IPS DF 4.7 (cell line): ENCODE measurements at regions not wholly inside any gene's neighbourhood (a gene's known extent, or its start where the extent isn't known, plus 50 kb on each side); places are given as distances from the start of the nearest gene placed in this dataset.
"Not testable (repeated sequence)": the region's sequence is repeated elsewhere in the genome, so short reads cannot be mapped to it uniquely, and the experiment has no call there.

Experiments used
- DNase-seq: peaks from one replicate; pipeline ENCODE4 v3.0.0-alpha.2; 2013; ENCODE audit warnings: low spot score; ENCODE audit errors: extremely low read depth

DNA sequence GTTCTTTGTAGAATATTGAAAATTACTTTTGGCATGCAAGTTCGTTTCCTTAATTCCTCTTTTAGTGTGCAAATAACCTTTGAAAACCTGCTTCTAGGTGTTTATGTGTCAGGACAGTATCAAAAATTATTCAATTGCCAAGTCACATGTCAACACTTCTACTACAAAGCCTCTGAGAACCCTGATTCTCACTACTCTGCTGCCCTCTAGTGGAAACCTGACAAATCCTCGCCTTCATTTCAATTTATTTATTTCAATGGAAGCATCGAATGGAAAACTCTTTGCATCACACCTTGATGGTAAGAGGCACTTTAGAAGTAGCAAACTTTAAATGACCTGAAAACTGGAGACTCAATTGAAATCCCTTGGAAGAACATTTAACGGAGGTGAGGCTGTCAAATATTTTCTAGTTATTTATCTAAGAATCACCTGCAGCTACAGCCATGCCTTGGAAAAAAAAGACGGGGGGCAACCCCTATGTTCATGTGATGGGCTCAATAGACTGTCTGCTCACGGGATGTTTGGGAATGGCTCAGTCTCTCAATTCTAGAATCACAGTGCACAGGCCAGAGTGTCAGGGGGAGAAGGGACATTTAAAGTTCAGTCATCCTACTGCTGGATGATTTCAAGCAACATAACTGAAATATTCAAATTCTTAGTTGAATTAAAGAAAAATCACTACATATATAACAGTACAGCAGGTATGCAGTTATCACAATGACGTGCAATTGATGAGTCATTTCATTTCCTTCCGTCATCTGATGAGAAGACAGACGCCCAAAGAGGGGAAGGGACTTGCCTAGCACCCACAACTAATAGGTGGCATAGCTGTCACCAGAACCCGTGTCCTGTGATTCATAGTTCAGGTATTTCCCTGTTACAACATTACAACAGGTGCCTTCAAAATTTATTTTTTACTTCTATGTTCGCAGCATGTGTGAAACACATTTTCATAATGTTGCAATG is 563.9 kb downstream of the TOX3 start:
- peak; percentile 41 for DNase-seq

DNA sequence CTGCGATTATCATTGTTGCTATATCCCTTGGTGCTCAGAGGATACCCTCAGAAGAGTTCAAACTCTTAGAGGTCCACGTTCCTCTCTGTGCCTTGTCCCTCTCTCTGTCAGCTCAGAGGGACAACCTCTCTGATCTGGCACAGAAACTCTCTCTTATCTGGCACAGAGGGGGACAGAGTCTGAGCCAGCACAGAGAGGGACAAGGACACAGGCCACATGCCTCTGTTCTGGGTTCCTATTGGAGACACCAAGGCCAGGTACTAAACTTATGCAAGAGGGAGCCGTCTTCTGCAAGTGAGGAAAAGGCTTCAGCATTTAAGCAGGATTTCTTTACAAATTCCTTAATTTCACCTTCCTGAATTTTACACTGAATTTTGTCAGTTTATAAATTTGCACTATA is 565.2 kb downstream of the TOX3 start:
- no peak for DNase-seq

DNA sequence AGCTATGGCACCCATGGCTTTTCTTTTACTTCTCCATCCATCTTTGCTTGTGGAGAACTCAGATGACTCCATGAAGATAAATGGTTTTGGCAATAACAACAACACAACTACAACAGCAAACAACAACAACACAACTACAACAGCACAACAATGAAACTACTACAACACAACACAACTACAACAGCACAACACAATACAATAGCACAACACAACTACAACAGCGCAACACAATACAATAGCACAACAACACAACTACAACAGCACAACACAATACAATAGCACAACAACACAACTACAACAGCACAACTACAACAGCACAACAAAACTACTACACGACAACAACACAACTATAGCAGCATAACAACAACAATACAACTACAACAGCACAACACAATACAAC is 569.4 kb downstream of the TOX3 start:
- not testable (repeated sequence) for DNase-seq

DNA sequence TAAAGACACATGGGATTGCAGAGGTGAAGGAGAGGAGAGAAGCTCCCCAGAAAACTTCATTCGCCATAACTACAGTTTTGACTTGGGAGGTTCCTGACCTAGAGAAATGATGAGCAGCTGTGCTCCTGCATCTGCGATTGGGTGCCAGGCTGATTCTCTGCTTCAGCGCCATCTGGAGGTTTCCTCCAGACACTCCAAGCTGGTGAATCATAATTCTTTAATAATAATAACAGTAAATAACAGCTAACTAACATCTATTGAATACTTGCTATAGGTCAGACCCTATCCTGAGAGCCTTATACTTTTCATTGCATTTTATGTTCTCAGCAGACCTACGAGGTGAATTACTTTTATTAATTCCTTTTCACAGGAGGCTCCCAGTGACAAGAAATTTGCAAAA is 575.8 kb downstream of the TOX3 start:
- DNase-seq = no peak

DNA sequence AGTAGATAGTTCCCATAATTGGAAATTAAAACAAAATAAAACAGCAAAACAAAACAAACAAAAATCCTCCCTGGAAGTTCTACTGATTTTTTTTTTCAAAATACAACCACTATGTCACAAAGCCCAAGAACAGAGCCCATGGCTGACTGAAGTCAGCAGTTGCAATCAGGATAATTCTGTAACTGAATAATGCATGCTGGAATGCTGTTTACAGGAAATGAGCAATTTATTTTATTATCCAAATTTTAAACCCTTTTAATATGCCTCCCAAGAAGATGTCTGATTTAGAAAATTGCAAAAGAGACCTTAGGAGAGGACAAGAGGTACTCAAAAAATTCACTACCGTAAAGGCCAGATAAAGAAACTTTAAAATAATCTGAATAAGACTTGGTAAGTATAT is 578.2 kb downstream of the TOX3 start:
- DNase-seq = no peak

DNA sequence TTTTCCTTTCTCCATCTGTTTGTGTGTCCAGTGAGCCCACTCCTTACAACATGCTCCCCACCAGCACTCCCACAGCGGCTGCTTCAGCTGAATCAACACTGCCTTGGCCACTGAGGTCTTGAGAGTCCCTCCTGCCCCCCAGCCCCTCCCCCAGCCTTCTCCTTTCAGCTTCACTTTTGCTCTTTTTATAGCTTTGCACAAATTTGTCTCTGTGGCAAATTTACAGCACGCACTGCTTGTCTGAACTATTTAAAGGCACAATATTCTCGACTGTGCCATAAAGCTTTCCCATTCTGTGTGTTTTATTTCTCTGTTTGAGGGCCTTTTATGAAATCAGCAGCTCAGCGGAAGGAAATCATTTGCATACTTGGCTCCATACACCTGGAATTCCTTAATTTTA is 579.3 kb downstream of the TOX3 start:
- DNase-seq = no peak

DNA sequence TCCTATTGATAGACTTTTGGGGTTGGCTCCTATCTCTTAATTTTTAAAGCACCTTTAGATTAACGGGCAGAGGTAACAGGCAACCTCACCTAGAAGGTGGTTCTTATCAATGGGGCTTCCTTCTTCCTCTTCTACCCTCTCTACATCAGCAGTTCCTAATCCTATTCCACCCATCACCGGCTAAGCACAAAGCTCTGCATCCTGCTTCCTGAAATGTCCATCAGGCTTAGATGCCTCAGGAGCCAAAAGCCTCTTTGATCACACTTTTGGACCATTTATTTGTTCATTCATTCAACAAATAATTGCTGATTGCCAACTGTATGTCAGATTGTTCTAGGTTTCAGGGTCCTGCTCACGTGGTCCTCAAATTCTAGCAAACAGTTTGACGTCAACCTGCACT is 586.0 kb downstream of the TOX3 start:
- DNase-seq = no peak

DNA sequence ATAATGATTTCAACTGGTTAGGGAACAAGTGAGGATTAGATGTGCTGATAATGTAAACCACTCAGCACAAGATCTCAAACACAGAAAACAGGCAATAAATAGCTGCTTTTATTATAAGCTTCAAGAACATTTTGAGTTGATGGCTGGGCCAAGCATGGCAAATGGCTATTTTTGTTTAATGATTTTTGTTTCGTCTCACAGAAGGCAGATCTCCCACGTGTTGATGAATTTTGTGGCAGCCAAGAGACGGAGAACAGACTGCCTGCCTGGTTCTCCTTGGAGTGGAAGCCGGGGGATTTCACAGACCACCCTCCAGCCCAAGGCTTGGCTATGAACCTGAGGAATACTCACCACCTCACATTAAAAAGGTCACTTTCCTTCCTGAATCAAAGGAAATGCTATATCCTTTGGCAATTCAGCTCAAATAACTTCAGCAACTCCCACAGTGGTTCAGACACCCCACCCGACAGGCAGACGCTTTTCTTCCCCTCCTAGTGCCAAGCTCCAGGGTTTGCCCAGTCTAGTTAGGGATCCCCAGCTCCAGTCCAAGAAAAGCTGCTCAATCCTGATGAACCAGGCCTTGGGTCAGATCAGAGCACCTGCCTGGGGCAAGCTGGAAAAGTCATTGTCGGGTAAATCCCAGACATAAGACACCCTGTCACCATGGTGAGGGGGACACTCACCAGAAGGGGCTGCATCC is 593.5 kb downstream of the TOX3 start:
- no peak for DNase-seq

DNA sequence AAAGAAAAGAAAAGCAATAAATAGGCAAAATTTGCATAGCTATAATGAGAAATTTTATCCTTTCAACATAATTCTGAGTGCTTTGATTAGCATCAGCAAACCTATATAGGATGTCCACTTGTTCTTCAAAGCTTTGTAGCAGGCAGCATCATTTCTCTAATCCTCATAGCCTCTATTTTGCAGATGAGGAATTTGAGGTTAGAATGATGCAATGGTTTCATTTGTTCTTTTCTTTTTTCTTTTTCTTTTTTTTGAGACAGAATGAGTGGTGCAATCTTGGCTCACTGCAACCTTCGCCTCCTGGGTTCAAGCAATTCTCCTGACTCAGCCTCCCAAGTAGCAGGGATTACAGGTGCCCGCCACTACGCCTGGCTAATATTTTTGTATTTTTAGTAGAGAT is 594.4 kb downstream of the TOX3 start:
- DNase-seq = no peak

DNA sequence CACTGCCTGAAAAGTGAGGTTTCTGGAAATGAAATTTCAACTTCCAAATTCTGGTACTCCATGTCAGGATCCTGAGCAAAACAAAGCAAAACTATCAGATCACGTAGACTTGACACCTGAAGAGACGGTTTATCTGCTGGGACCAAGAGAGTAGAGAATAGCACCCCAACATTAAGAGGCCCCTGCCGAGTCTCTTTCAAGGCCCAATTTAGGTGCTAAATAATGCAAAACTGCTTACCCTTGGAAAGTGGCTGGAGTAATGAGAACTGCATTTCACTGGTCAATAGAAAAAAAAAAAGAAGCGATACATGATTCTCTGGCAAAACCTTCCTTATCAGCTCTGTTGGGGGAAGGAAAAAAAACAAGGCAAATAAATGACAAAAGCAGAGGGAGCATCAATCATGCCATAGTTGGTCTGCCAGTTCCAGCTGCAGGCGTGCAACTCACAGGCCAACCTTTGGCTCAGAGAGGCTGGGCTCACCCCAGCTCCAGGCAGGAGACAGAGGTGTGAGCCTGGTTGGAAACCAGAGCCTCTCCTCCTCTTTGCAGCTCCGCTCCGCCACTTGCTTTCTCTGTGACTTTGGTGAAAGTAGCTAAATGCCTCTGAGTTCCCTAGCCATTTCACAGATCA is 595.2 kb downstream of the TOX3 start:
- no peak for DNase-seq

DNA sequence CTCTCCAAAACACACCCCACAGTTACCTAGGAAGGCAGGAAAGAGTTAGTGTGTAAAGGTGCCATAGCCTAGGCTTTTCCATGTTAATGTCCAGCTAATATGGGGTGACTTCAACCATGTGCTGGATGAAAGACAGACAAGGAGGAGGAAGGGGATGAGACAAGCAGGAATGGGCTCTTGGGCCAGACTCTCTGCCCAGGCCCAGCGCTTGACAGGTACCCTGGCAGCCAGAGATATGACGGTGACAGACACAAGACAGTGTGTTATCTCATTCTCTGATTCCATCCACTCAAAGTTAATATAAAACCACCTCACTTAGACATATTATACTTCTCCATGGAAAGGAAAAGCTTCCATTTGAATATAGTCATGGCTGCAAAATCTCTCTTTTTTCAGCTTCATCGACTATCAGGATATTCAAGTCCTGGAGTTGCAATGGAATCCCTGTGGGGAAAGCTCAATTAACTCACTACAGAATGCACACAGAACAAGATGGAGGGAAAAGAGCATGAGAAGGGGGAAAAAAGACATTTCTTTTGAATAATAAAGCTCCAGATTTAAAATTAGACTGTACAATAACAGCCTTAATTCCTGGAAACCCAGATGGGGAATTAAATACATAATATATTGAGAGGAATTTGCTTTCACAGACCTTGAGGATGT is 596.7 kb downstream of the TOX3 start:
- DNase-seq = no peak

DNA sequence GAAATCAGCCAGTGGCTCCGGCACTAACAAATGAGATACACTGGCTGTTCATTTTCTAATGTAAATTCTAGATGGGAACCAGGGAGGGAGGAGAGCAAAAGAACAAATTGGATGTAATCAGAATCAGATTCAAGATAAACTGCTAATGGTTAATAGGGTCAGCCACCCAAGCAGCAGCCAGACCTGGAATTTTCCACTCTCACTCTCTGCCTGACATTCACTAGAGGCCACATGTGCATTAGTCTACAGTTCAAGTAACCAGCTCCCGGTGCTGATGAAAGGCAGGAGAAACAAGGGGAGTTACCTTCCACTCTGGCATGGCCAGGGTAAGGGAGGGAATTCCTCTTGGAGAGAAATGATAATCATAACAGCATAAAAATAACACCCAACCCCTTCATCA is 597.7 kb downstream of the TOX3 start:
- no peak for DNase-seq

DNA sequence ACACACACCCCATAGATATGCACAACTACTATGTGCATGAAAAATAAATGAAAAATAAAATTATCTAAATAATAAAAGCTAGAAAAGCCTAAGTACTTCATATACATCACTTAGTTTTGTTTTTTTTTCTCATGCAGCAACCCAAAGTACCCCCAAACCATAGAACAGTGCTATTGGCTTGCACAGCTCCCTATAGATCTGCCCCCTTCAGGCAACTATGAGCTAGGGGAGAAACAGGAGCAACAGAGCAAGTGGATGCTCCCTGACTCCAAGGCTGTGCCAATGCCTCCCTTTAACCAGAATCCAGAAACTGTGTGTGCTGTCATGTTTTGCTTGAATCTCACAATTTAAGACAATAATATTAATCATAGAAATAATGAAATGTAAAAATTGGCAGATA is 605.5 kb downstream of the TOX3 start:
- no peak for DNase-seq

DNA sequence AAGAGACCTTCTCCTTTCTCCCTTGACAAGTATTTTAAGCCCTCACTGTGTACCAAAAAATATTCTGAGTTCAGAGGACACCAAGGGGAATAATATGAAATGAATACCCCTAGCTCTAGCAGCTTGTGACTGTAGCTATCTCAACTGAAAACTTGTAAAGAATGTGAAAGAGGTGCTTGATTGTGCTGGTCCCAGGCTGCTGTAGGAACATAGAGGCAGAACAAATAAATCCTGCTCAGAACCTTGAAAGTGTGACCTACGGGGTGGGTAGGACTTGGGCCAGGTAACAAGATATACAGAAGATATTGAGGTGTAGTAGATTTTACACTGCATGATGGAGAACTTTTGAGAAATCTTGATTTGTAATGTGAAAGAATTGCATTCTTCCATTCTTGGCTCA is 606.8 kb downstream of the TOX3 start:
- DNase-seq = no peak

DNA sequence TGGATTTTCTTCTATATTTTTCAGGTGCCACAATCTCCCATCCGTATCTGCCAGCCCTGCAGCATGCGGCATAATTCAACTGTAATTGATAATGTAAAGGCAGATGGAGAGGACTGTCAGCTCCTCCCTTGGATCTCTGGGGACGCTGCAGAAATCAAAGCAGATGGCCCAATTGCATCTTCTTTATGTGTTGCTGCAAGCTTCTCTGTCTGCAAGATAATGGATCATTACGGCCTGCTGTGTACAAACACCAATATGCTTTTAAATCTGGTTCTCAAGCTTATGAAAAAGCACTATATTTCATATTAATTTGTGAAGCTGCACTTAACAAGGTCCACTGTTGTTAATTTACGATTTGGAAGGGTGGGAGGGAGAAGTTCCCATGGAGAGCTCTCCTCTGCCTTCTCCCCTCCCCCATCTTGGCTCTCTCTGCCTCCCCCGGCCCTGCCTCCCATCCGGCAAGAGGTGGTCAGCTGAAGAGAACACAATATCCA is 607.5 kb downstream of the TOX3 start:
- no peak for DNase-seq

DNA sequence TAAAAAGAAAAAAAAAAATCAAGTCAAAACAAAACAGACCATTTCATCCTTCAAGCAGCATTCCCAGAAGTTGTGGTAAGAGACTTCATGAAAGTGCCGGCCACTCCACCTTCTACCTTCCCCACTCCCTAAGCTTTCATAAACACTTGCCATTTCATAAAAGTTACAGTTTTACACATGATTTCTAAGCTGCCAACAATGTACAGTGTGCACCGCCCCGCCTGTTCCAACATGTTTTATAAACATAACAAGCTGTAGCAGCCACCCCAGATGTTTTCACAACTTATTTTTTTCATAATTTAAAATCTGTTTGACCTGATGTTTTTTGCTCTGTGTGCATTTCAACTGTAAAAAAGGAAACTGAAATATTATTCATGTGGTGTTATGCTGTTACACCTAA is 608.1 kb downstream of the TOX3 start:
- DNase-seq = no peak

DNA sequence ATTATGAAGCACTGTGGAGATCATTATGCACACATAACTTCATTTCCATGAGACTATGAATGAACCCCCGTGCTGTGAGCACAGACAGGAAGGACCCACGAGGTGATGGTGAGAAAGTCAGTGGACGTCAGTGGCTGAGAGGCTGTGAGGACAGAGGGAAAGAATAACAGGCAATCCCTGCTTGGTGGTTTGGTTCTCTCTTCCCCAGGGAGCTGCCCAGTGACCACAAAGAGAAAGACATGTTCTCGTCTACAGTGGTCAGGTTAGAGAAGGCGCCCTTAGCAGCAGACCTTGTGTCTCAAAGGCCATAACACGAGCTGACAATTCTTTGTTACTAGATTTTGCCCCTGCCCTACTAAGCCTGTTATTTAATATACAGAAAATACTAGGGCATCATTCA is 609.2 kb downstream of the TOX3 start:
- DNase-seq = no peak

DNA sequence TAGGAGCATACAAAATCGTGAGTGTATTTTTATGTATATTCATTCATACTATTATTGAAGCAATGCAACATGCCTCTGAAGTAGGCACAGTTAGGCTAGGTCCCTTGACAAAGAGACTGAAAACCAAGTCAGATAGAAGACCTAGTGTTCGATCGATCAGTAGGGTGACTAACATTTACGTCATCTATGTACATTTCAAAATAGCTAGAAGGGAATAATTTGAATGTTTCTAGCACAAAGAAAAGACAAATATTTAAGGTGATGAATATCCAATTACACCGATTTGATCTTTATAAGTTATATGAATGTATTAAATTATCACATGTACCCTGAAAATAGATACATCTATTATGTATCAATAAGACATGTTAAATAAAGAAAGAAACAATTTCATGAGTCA is 610.1 kb downstream of the TOX3 start:
- DNase-seq = no peak

DNA sequence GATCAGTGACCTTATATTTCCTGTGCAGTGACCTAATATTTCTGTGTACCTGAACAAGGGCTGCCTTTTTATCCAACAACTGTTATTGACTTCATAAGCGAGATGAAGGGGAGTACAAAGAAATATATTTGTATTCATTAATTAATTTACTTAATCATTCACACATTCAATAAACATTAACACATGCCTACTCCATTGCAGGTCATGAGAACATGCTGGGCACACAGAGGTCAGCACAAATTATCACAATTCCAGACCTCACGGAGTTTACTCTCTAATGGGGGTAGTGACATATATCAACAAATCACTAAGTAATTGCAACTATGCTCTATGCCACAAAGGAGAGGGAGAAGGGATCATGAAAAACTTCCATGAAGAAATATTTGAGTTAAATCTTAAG is 614.6 kb downstream of the TOX3 start:
- no peak for DNase-seq

DNA sequence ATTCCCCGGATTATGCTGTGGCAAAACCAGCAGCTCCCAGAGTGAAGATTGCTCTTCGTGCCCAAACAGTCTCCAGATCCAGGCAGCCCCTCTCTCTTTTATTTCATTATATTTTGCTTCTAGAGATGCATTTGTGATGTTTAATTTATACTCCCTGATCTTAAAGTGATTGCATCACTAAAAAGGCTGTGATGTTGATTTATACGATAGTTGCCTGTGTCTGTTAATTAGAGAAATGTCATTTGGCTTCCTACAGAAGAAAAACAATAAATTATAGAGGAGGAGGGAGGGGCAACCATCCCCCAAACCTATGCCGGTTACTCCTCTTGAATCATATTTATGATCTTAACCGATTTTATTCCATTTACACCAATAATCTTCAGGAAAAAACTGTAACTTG is 615.3 kb downstream of the TOX3 start:
- DNase-seq = no peak

DNA sequence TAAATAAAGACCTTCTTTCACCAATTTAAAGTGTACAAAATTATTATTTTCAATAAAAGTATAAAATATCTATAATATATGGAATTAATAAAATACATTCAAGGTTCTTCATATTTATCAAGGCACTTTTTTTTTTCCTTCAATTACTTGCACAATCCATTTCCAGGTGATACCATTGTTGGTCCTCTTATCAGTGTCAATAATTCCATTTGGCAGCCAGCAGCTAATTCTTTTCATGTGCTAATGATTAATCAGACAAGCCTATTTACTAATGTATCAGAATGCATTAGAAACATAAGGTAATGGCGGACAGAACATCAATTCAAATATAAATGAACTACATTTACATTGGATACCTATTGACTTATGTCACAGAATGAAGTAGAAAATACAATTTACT is 622.2 kb downstream of the TOX3 start:
- no peak for DNase-seq

DNA sequence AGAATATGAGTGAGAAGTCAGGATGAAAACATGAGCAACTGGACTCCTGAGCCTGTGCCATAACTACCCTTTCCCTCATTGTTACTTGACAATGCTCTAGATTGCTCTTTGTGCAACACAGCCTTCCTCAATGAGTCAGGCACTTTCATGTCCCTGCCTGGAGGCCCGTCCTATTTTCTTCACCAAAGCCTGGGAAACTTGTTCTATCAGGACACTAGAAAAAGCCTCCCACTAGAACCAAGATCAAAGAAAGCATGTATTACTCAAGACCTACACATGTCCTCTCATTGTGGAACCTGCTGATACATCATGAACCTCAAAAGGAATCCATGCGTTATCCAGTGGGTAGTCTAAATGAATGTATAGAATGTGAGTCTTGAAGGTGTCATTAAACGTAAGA is 624.5 kb downstream of the TOX3 start:
- DNase-seq = no peak
